OCI-LY7 (cell line): ENCODE measurements at regions not wholly inside any gene's neighbourhood (a gene's known extent, or its start where the extent isn't known, plus 50 kb on each side); places are given as distances from the start of the nearest gene placed in this dataset.

Experiments used
- BruUV-seq: library from RNA; stranded (reverse); fragments of 400-500 nt; replicated peaks from 2 replicates; lab custom pipeline; 2021; lab: Mats Ljungman, UMichigan
- CTCF ChIA-PET: fragments of 300-600 bp; sonication (Branson Sonifier 250); formaldehyde crosslinking; loops from one replicate; lab custom pipeline; 2022; ENCODE audit warnings: antibody characterized with exemption; ENCODE audit not compliant: unreplicated experiment; lab: Charles Lee
- POLR2A ChIA-PET: fragments of 300-600 bp; sonication (Branson Sonifier 250); formaldehyde crosslinking; loops from one replicate; lab custom pipeline; 2022; ENCODE audit warnings: antibody characterized with exemption; lab: Charles Lee
- DNase-seq: peaks from one replicate; pipeline ENCODE4 v3.0.0-alpha.2; 2015; ENCODE audit warnings: low spot score
- H2AFZ ChIP-seq: fragments of 200-600 bp; sonication (generic), shearing (Covaris generic); 2 replicates; pipeline ENCODE4 v1.6.1; 2014; ENCODE audit warnings: mild to moderate bottlenecking, antibody characterized with exemption, low read length, moderate library complexity
- H3K27ac ChIP-seq: fragments of 200-600 bp; sonication (generic); 2 replicates; pipeline ENCODE4 v1.5.1; 2014; ENCODE audit warnings: mixed run types, low read depth, mild to moderate bottlenecking, moderate library complexity, low read length, inconsistent platforms; ENCODE audit not compliant: poor library complexity, severe bottlenecking
- H3K36me3 ChIP-seq: fragments of 200-600 bp; sonication (generic); 2 replicates; pipeline ENCODE4 v1.6.1; 2014; ENCODE audit warnings: mild to moderate bottlenecking, antibody characterized with exemption, low read length, moderate library complexity, mixed read lengths; ENCODE audit not compliant: insufficient read depth
- H3K4me1 ChIP-seq: fragments of 200-600 bp; sonication (generic); 2 replicates; pipeline ENCODE4 v1.5.1; 2014; ENCODE audit warnings: mild to moderate bottlenecking, low read length; ENCODE audit not compliant: insufficient read depth, poor library complexity, severe bottlenecking
- H3K4me2 ChIP-seq: fragments of 200-600 bp; sonication (generic); 2 replicates; pipeline ENCODE4 v1.6.1; 2014; ENCODE audit warnings: mild to moderate bottlenecking, low read length
- H3K4me3 ChIP-seq: fragments of 200-600 bp; sonication (generic); 2 replicates; pipeline ENCODE4 v1.5.1; 2014; ENCODE audit warnings: mild to moderate bottlenecking, low read depth, low read length; ENCODE audit not compliant: poor library complexity, severe bottlenecking
- H3K79me2 ChIP-seq: fragments of 200-600 bp; sonication (generic); 2 replicates; pipeline ENCODE4 v1.6.1; 2016; ENCODE audit warnings: low read depth, mild to moderate bottlenecking, low read length, moderate library complexity, mixed read lengths; ENCODE audit not compliant: insufficient read depth
- H3K9me2 ChIP-seq: fragments of 200-600 bp; sonication (generic); 2 replicates; pipeline ENCODE4 v1.6.1; 2016; ENCODE audit warnings: mild to moderate bottlenecking, low read length, mixed read lengths; ENCODE audit not compliant: insufficient read depth
- H3K9me3 ChIP-seq: fragments of 200-600 bp; sonication (generic); 2 replicates; pipeline ENCODE4 v1.6.1; 2014; ENCODE audit warnings: mild to moderate bottlenecking, mixed run types, low read length, mixed read lengths
- H4K20me1 ChIP-seq: fragments of 200-600 bp; sonication (generic); 2 replicates; pipeline ENCODE4 v1.6.1; 2014; ENCODE audit warnings: mild to moderate bottlenecking, antibody characterized with exemption, low read length, moderate library complexity, mixed read lengths; ENCODE audit not compliant: insufficient read depth
- EZH2phosphoT487 ChIP-seq: fragments of 200-600 bp; sonication (generic); IDR thresholded peaks from 2 replicates; pipeline ENCODE4 v1.6.1; 2018; ENCODE audit warnings: low read depth, borderline replicate concordance, mild to moderate bottlenecking, mixed run types, antibody characterized with exemption, low read length, moderate library complexity, mixed read lengths
- intact Hi-C: fragments of 100-400 bp; cut with micrococcal nuclease; formaldehyde crosslinking; loops from one replicate; pipeline ENCODE4 v1.10.0; 2022; ENCODE audit not compliant: unreplicated experiment
- TF ChIP-seq, protein P1 (sequence below): fragments of 200-600 bp; sonication (generic); conservative IDR thresholded peaks from 2 replicates; pipeline ENCODE4 v1.5.1; 2014; ENCODE audit warnings: mild to moderate bottlenecking, antibody characterized with exemption, low read length, moderate library complexity, mixed read lengths

DNA sequence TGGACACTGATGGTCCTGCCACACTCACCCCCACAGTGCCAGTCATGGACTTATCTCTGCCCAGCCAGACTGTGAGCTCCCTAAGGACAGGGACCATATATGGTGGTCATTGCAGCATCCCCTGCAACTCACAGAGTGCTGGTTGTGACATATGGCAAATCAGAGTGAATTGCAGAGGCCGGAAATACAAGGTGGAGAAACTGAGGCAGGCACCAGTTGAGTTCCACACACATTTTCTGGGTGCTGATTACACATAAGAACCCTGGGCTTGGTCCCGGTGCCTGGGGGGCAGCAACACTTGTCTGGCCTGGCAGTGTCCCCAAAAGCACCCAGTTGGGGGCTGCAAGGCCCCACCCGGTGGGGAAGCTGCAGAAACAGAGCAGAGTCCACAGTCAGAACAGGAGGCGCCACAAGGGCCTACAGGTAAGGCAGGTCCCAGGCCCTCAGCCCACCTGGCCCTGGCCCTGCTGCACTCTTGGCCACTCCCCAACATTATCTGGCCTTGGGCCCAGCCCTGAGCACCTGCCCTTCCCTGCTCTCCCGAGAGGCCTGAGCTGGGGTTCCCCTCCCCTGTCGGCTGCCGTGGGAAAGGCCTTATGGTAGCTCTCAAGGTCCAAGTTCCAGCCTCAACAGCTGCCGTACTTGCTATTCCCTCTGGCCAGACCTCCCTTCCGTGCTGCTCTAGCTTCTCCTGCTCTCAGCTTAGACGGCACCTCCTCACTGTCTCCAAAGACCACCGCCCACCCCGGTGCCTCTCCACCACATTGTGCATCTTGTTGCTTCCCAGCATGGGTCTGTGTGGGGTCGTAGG, 140.8 kb upstream of the PTPN1 start:
- TF ChIP-seq, protein P1, sequence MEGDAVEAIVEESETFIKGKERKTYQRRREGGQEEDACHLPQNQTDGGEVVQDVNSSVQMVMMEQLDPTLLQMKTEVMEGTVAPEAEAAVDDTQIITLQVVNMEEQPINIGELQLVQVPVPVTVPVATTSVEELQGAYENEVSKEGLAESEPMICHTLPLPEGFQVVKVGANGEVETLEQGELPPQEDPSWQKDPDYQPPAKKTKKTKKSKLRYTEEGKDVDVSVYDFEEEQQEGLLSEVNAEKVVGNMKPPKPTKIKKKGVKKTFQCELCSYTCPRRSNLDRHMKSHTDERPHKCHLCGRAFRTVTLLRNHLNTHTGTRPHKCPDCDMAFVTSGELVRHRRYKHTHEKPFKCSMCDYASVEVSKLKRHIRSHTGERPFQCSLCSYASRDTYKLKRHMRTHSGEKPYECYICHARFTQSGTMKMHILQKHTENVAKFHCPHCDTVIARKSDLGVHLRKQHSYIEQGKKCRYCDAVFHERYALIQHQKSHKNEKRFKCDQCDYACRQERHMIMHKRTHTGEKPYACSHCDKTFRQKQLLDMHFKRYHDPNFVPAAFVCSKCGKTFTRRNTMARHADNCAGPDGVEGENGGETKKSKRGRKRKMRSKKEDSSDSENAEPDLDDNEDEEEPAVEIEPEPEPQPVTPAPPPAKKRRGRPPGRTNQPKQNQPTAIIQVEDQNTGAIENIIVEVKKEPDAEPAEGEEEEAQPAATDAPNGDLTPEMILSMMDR, result no peak
- TF ChIP-seq EZH2phosphoT487, result no peak
- BruUV-seq, result no TSS peak
- H3K4me3 ChIP-seq, result no peak overlapping the region
- H4K20me1 ChIP-seq, result no peaks in the 10 kb centered on the region
- intact Hi-C loops, result no loop called here
- DNase-seq, result no peak
- CTCF ChIA-PET, result no interaction called here
- H3K36me3 ChIP-seq, result no peaks in the 10 kb centered on the region
- H3K4me1 ChIP-seq, result no peaks in the 10 kb centered on the region
- POLR2A ChIA-PET, result no interaction called here
- H2AFZ ChIP-seq, result no peak overlapping the region
- no peaks in the 10 kb centered on the region for H3K79me2 ChIP-seq
- H3K9me2 ChIP-seq, result no peaks in the 10 kb centered on the region
- H3K27ac ChIP-seq, result no peak overlapping the region
- H3K4me2 ChIP-seq, result no peak overlapping the region
- H3K9me3 ChIP-seq, result no peaks in the 10 kb centered on the region

DNA sequence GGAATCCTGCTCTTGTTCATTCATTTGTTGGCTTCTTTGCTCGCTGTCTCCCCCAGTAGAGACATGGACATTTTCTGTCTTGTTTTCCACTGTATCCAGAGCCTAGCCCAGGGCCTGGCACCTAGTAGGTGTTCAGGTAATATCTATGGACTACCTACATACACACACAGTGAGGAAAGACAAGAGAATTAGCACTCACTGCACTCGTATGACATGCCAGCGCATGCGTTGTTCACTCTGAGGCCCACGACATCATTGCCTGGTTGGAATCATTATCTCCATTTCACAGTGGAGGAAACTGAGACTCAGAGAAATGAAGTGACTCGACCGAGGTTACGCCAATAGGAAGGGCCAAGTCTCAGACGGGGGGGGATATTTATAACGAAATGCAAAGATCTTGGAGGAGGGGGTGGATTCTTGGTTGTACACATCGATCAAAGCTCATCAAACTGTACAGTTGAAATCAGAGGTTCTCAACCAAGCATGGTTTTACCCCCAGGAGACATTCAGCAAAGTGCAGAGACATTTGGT, 140.1 kb upstream of the PTPN1 start:
- no TSS peak for BruUV-seq

More for the DNA sequence above, 140.1 kb upstream of the PTPN1 start:
- CTCF ChIA-PET, result no interaction called here
- no peak overlapping the region for H3K4me2 ChIP-seq
- no peaks in the 10 kb centered on the region for H3K79me2 ChIP-seq
- H3K9me2 ChIP-seq, result no peaks in the 10 kb centered on the region
- TF ChIP-seq, protein P1, result no peak
- TF ChIP-seq EZH2phosphoT487, result no peak
- no peak overlapping the region for H2AFZ ChIP-seq
- no peak for DNase-seq
- no peak overlapping the region for H3K27ac ChIP-seq
- POLR2A ChIA-PET, result no interaction called here
- no peaks in the 10 kb centered on the region for H3K36me3 ChIP-seq
- H3K4me3 ChIP-seq, result no peak overlapping the region
- H4K20me1 ChIP-seq, result no peaks in the 10 kb centered on the region
- intact Hi-C loops, result no loop called here
- H3K4me1 ChIP-seq, result no peaks in the 10 kb centered on the region
- H3K9me3 ChIP-seq, result no peaks in the 10 kb centered on the region
